ENCODE measurements at regions not wholly inside any gene's neighbourhood (a gene's known extent, or its start where the extent isn't known, plus 50 kb on each side); places are given as distances from the start of the nearest gene placed in this dataset.

- no peaks in the 10 kb centered on the region for H3F3A ChIP-seq (ENCODE audit: insufficient read depth, low read length, poor library complexity, severe bottlenecking)
- H3K27me3 ChIP-seq (ENCODE audit: insufficient read depth, low read depth, low read length) = no peaks in the 10 kb centered on the region
- H3K9me2 ChIP-seq (ENCODE audit: insufficient read depth, low read length) = no peaks in the 10 kb centered on the region
- no peaks in the 10 kb centered on the region for H3K79me2 ChIP-seq (replicated peaks; ENCODE audit: insufficient read depth, low read length)
- no peaks in the 10 kb centered on the region for H3K36me3 ChIP-seq (ENCODE audit: insufficient read depth, low read length)
- H3K4me2 ChIP-seq (ENCODE audit: low read length) = no peak overlapping the region
- H4K20me1 ChIP-seq (ENCODE audit: insufficient read depth) = no peaks in the 10 kb centered on the region
- H3K4me3 ChIP-seq (ENCODE audit: low read length) = no peak overlapping the region
- TF ChIP-seq CTCF (IDR thresholded peaks at IDR 0.05; ENCODE audit: poor library complexity, severe bottlenecking) (no peak), MXI1 (conservative IDR thresholded peaks at IDR 0.05; ENCODE audit: poor library complexity, severe bottlenecking) (no peak), RAD21 (conservative IDR thresholded peaks at IDR 0.05) (no peak), SMC3 (conservative IDR thresholded peaks at IDR 0.05; ENCODE audit: poor library complexity) (no peak), EZH2 (IDR thresholded peaks at IDR 0.05; ENCODE audit: borderline replicate concordance, insufficient read depth, low read length, poor library complexity, severe bottlenecking) (no peak), EP300 (conservative IDR thresholded peaks at IDR 0.05; ENCODE audit: poor library complexity, severe bottlenecking) (no peak), TAF1 (IDR thresholded peaks at IDR 0.05; ENCODE audit: low read depth) (no peak), POLR2AphosphoS5 (IDR thresholded peaks at IDR 0.05) (no peak), REST (IDR thresholded peaks at IDR 0.05; ENCODE audit: borderline replicate concordance) (no peak)
- no peak overlapping the region for H2AFZ ChIP-seq (ENCODE audit: low read depth, low read length)
- H3K27ac ChIP-seq (ENCODE audit: low read length) = no peak overlapping the region
- no peaks in the 10 kb centered on the region for H3K9me3 ChIP-seq (ENCODE audit: low read length)
- H3K9ac ChIP-seq (ENCODE audit: low read length) = no peak overlapping the region
These were observed 333.3 kb upstream of the HTR2A start for GRCh38 chr13:47230155-47230554.

GRCh38 chr13:47226516-47226915, 329.7 kb upstream of the HTR2A start:
- TF ChIP-seq CTCF (IDR thresholded peaks at IDR 0.05; ENCODE audit: poor library complexity, severe bottlenecking) = no peak
- TF ChIP-seq EP300 (conservative IDR thresholded peaks at IDR 0.05; ENCODE audit: poor library complexity, severe bottlenecking) = no peak
- TF ChIP-seq SMC3 (conservative IDR thresholded peaks at IDR 0.05; ENCODE audit: poor library complexity) = no peak
- no peak for TF ChIP-seq POLR2AphosphoS5 (IDR thresholded peaks at IDR 0.05)
- no peak for TF ChIP-seq MXI1 (conservative IDR thresholded peaks at IDR 0.05; ENCODE audit: poor library complexity, severe bottlenecking)
- no peak for TF ChIP-seq REST (IDR thresholded peaks at IDR 0.05; ENCODE audit: borderline replicate concordance)
- no peak for TF ChIP-seq RAD21 (conservative IDR thresholded peaks at IDR 0.05)
- no peak for TF ChIP-seq EZH2 (IDR thresholded peaks at IDR 0.05; ENCODE audit: borderline replicate concordance, insufficient read depth, low read length, poor library complexity, severe bottlenecking)
- no peak for TF ChIP-seq TAF1 (IDR thresholded peaks at IDR 0.05; ENCODE audit: low read depth)
- Histone ChIP-seq H3K36me3 (ENCODE audit: insufficient read depth, low read length) (no peaks in the 10 kb centered on the region), H3K4me3 (ENCODE audit: low read length) (no peak overlapping the region), H4K20me1 (ENCODE audit: insufficient read depth) (no peaks in the 10 kb centered on the region), H3K27ac (ENCODE audit: low read length) (no peak overlapping the region), H3K9ac (ENCODE audit: low read length) (no peak overlapping the region), H3K79me2 (replicated peaks; ENCODE audit: insufficient read depth, low read length) (no peaks in the 10 kb centered on the region), H3F3A (ENCODE audit: insufficient read depth, low read length, poor library complexity, severe bottlenecking) (no peaks in the 10 kb centered on the region), H3K27me3 (ENCODE audit: insufficient read depth, low read depth, low read length) (no peaks in the 10 kb centered on the region), H3K9me3 (ENCODE audit: low read length) (no peaks in the 10 kb centered on the region), H3K4me2 (ENCODE audit: low read length) (no peak overlapping the region), H3K9me2 (ENCODE audit: insufficient read depth, low read length) (no peaks in the 10 kb centered on the region), H2AFZ (ENCODE audit: low read depth, low read length) (no peak overlapping the region)

All from neural cell (in vitro differentiated cells).